ENCODE measurements at regions not wholly inside any gene's neighbourhood (a gene's known extent, or its start where the extent isn't known, plus 50 kb on each side); places are given as distances from the start of the nearest gene placed in this dataset.
"Not testable (repeated sequence)": the region's sequence is repeated elsewhere in the genome, so short reads cannot be mapped to it uniquely, and the experiment has no call there.

- H3K4me1 Mint-ChIP-seq = no peaks in the 10 kb centered on the region
- Histone ChIP-seq H3K4me1 (ENCODE audit: control insufficient read depth in 1 of 2, extremely low read depth in 1 of 2, insufficient read depth in 2 of 2, low read length in 2 of 2) (no peaks in the 10 kb centered on the region), H3K4me3 (ENCODE audit: control insufficient read depth in 1 of 2, extremely low read depth in 1 of 2, low read length in 1 of 2) (no peak overlapping the region), H3K27me3 (replicated peaks in 1 of 2; ENCODE audit: control insufficient read depth in 2 of 2, extremely low read depth in 1 of 2, insufficient read depth in 2 of 2, low read length in 1 of 2) (no peaks in the 10 kb centered on the region), H3K36me3 (ENCODE audit: control insufficient read depth in 2 of 2, extremely low read depth in 1 of 2, insufficient read depth in 1 of 2, low read length in 1 of 2) (no peaks in the 10 kb centered on the region), H3K27ac (ENCODE audit: low read length) (no peak overlapping the region), H3K9me3 (no peaks in the 10 kb centered on the region)
- no CpG with 5 or more reads among the region's 4 CpGs for WGBS (ENCODE audit: insufficient coverage)
- DNase-seq (no peak), ATAC-seq (replicated peaks in 1 of 4) (no peak)
- CTCF ChIA-PET = no interaction called here
- no peaks in the 10 kb centered on the region for H3K27me3 Mint-ChIP-seq
- H3K4me3 Mint-ChIP-seq = no peak overlapping the region
- H3K9me3 Mint-ChIP-seq = peaks cover 0 to 5% (median 0%) of the 10 kb centered on the region in 3 donors
- POLR2A ChIA-PET = no interaction called here
- no peaks in the 10 kb centered on the region for H3K36me3 Mint-ChIP-seq
- H3K27ac Mint-ChIP-seq = no peak overlapping the region
Observed at GRCh38 chr7:153072806-153073205, 313.3 kb downstream of the ACTR3B start.

- H3K27me3 ChIP-seq (replicated peaks in 1 of 2; ENCODE audit: control insufficient read depth in 2 of 2, extremely low read depth in 1 of 2, insufficient read depth in 2 of 2, low read length in 1 of 2); H3K27me3 Mint-ChIP-seq; H3K36me3 Mint-ChIP-seq; ATAC-seq (replicated peaks in 1 of 4); POLR2A ChIA-PET; H3K9me3 Mint-ChIP-seq; H3K4me1 ChIP-seq (ENCODE audit: control insufficient read depth in 1 of 2, extremely low read depth in 1 of 2, insufficient read depth in 2 of 2, low read length in 2 of 2); H3K4me3 ChIP-seq (ENCODE audit: control insufficient read depth in 1 of 2, extremely low read depth in 1 of 2, low read length in 1 of 2); H3K27ac Mint-ChIP-seq; CTCF ChIA-PET; H3K4me1 Mint-ChIP-seq; H3K36me3 ChIP-seq (ENCODE audit: control insufficient read depth in 2 of 2, extremely low read depth in 1 of 2, insufficient read depth in 1 of 2, low read length in 1 of 2); H3K9me3 ChIP-seq; H3K4me3 Mint-ChIP-seq; H3K27ac ChIP-seq (ENCODE audit: low read length); DNase-seq: not testable (repeated sequence)
- 100% methylated on average over 1 of the region's 2 CpGs for WGBS (ENCODE audit: insufficient coverage)
Observed at GRCh38 chr7:153076289-153076688, 316.7 kb downstream of the ACTR3B start.

GRCh38 chr7:153081496-153081895 is 321.9 kb downstream of the ACTR3B start:
- peaks cover 0 to 5% of the 10 kb centered on the region in 2 donors for H3K27me3 Mint-ChIP-seq

GRCh38 chr7:153084278-153084677 is 324.7 kb downstream of the ACTR3B start:
- Histone ChIP-seq H3K27me3 (replicated peaks in 1 of 2; ENCODE audit: control insufficient read depth in 2 of 2, extremely low read depth in 1 of 2, insufficient read depth in 2 of 2, low read length in 1 of 2) (peaks cover 0 to 5% of the 10 kb centered on the region in 2 experiments), H3K36me3 (ENCODE audit: control insufficient read depth in 2 of 2, extremely low read depth in 1 of 2, insufficient read depth in 1 of 2, low read length in 1 of 2) (no peaks in the 10 kb centered on the region), H3K9me3 (no peaks in the 10 kb centered on the region), H3K4me1 (ENCODE audit: control insufficient read depth in 1 of 2, extremely low read depth in 1 of 2, insufficient read depth in 2 of 2, low read length in 2 of 2) (no peaks in the 10 kb centered on the region), H3K27ac (ENCODE audit: low read length) (no peak overlapping the region), H3K4me3 (ENCODE audit: control insufficient read depth in 1 of 2, extremely low read depth in 1 of 2, low read length in 1 of 2) (no peak overlapping the region)
- Mint-ChIP-seq H3K4me1 (no peaks in the 10 kb centered on the region), H3K4me3 (no peak overlapping the region), H3K27me3 (peaks cover 0 to 5% of the 10 kb centered on the region in 2 donors), H3K36me3 (no peaks in the 10 kb centered on the region), H3K27ac (no peak overlapping the region), H3K9me3 (no peaks in the 10 kb centered on the region)
- ATAC-seq (replicated peaks in 1 of 4) (no peak), DNase-seq (no peak)
- ChIA-PET CTCF (no interaction called here), POLR2A (no interaction called here)
- WGBS (ENCODE audit: insufficient coverage) = 86% methylated on average over 6 of the region's 6 CpGs

More at GRCh38 chr7:153081496-153081895, 321.9 kb downstream of the ACTR3B start:
- no peak for DNase-seq
- no peak overlapping the region for H3K27ac ChIP-seq (ENCODE audit: low read length)
- Mint-ChIP-seq H3K27ac (no peak overlapping the region), H3K4me3 (no peak overlapping the region), H3K9me3 (peaks cover 0 to 5% (median 0%) of the 10 kb centered on the region in 3 donors), H3K36me3 (no peaks in the 10 kb centered on the region), H3K4me1 (no peaks in the 10 kb centered on the region)
- H3K4me1 ChIP-seq (ENCODE audit: control insufficient read depth in 1 of 2, extremely low read depth in 1 of 2, insufficient read depth in 2 of 2, low read length in 2 of 2) = no peaks in the 10 kb centered on the region
- no peaks in the 10 kb centered on the region for H3K9me3 ChIP-seq
- ATAC-seq (replicated peaks in 1 of 4) = no peak
- ChIA-PET POLR2A (no interaction called here), CTCF (no interaction called here)
- 95% methylated on average over 5 of the region's 8 CpGs for WGBS (ENCODE audit: insufficient coverage)
- H3K36me3 ChIP-seq (ENCODE audit: control insufficient read depth in 2 of 2, extremely low read depth in 1 of 2, insufficient read depth in 1 of 2, low read length in 1 of 2) = no peaks in the 10 kb centered on the region
- no peak overlapping the region for H3K4me3 ChIP-seq (ENCODE audit: control insufficient read depth in 1 of 2, extremely low read depth in 1 of 2, low read length in 1 of 2)
- H3K27me3 ChIP-seq (replicated peaks in 1 of 2; ENCODE audit: control insufficient read depth in 2 of 2, extremely low read depth in 1 of 2, insufficient read depth in 2 of 2, low read length in 1 of 2) = no peaks in the 10 kb centered on the region

GRCh38 chr7:153087498-153087897 is 327.9 kb downstream of the ACTR3B start:
- Histone ChIP-seq H3K36me3 (ENCODE audit: control insufficient read depth in 2 of 2, extremely low read depth in 1 of 2, insufficient read depth in 1 of 2, low read length in 1 of 2) (no peaks in the 10 kb centered on the region), H3K9me3 (no peaks in the 10 kb centered on the region), H3K4me1 (ENCODE audit: control insufficient read depth in 1 of 2, extremely low read depth in 1 of 2, insufficient read depth in 2 of 2, low read length in 2 of 2) (no peaks in the 10 kb centered on the region), H3K27ac (ENCODE audit: low read length) (no peak overlapping the region), H3K4me3 (ENCODE audit: control insufficient read depth in 1 of 2, extremely low read depth in 1 of 2, low read length in 1 of 2) (no peak overlapping the region), H3K27me3 (replicated peaks in 1 of 2; ENCODE audit: control insufficient read depth in 2 of 2, extremely low read depth in 1 of 2, insufficient read depth in 2 of 2, low read length in 1 of 2) (peaks cover 0 to 10% of the 10 kb centered on the region in 2 experiments)
- WGBS (ENCODE audit: insufficient coverage) = 100% methylated on average over 2 of the region's 4 CpGs
- ChIA-PET POLR2A (no interaction called here), CTCF (no interaction called here)
- peaks cover 0 to 3% (median 0%) of the 10 kb centered on the region in 3 donors for H3K9me3 Mint-ChIP-seq
- no peaks in the 10 kb centered on the region for H3K4me1 Mint-ChIP-seq
- DNase-seq (no peak), ATAC-seq (replicated peaks in 1 of 4) (no peak)
- peaks cover 0 to 5% of the 10 kb centered on the region in 2 donors for H3K27me3 Mint-ChIP-seq
- no peak overlapping the region for H3K27ac Mint-ChIP-seq
- H3K36me3 Mint-ChIP-seq = no peaks in the 10 kb centered on the region
- no peak overlapping the region for H3K4me3 Mint-ChIP-seq

- Histone ChIP-seq H3K9me3 (no peaks in the 10 kb centered on the region), H3K4me1 (ENCODE audit: control insufficient read depth in 1 of 2, extremely low read depth in 1 of 2, insufficient read depth in 2 of 2, low read length in 2 of 2) (no peaks in the 10 kb centered on the region), H3K27me3 (replicated peaks in 1 of 2; ENCODE audit: control insufficient read depth in 2 of 2, extremely low read depth in 1 of 2, insufficient read depth in 2 of 2, low read length in 1 of 2) (peaks cover 0 to 10% of the 10 kb centered on the region in 2 experiments), H3K4me3 (ENCODE audit: control insufficient read depth in 1 of 2, extremely low read depth in 1 of 2, low read length in 1 of 2) (no peak overlapping the region), H3K36me3 (ENCODE audit: control insufficient read depth in 2 of 2, extremely low read depth in 1 of 2, insufficient read depth in 1 of 2, low read length in 1 of 2) (no peaks in the 10 kb centered on the region), H3K27ac (ENCODE audit: low read length) (no peak overlapping the region)
- ATAC-seq (replicated peaks in 1 of 4) = no peak
- CTCF ChIA-PET = no interaction called here
- POLR2A ChIA-PET = no interaction called here
- Mint-ChIP-seq H3K27me3 (peaks cover 0 to 5% of the 10 kb centered on the region in 2 donors), H3K4me3 (no peak overlapping the region), H3K36me3 (no peaks in the 10 kb centered on the region), H3K27ac (no peak overlapping the region), H3K9me3 (peaks cover 0 to 3% (median 0%) of the 10 kb centered on the region in 3 donors), H3K4me1 (no peaks in the 10 kb centered on the region)
- no peak for DNase-seq
- WGBS (ENCODE audit: insufficient coverage) = 57% methylated on average over 5 of the region's 5 CpGs
Observed at GRCh38 chr7:153088601-153089000, 329.0 kb downstream of the ACTR3B start.

GRCh38 chr7:153090209-153090608 is 330.7 kb downstream of the ACTR3B start:
- no peaks in the 10 kb centered on the region for H3K4me1 ChIP-seq (ENCODE audit: control insufficient read depth in 1 of 2, extremely low read depth in 1 of 2, insufficient read depth in 2 of 2, low read length in 2 of 2)
- Mint-ChIP-seq H3K36me3 (no peaks in the 10 kb centered on the region), H3K9me3 (peaks cover 7 to 11% (median 7%) of the 10 kb centered on the region in 3 donors), H3K27ac (no peak overlapping the region), H3K4me1 (no peaks in the 10 kb centered on the region), H3K4me3 (no peak overlapping the region), H3K27me3 (peaks cover 0 to 5% of the 10 kb centered on the region in 2 donors)
- DNase-seq (no peak), ATAC-seq (replicated peaks in 1 of 4) (no peak)
- H3K9me3 ChIP-seq = no peaks in the 10 kb centered on the region
- WGBS (ENCODE audit: insufficient coverage) = 100% methylated on average over 2 of the region's 3 CpGs
- H3K36me3 ChIP-seq (ENCODE audit: control insufficient read depth in 2 of 2, extremely low read depth in 1 of 2, insufficient read depth in 1 of 2, low read length in 1 of 2) = no peaks in the 10 kb centered on the region
- H3K4me3 ChIP-seq (ENCODE audit: control insufficient read depth in 1 of 2, extremely low read depth in 1 of 2, low read length in 1 of 2) = no peak overlapping the region
- no peak overlapping the region for H3K27ac ChIP-seq (ENCODE audit: low read length)
- peaks cover 0 to 10% of the 10 kb centered on the region in 2 experiments for H3K27me3 ChIP-seq (replicated peaks in 1 of 2; ENCODE audit: control insufficient read depth in 2 of 2, extremely low read depth in 1 of 2, insufficient read depth in 2 of 2, low read length in 1 of 2)
- POLR2A ChIA-PET = no interaction called here
- CTCF ChIA-PET = no interaction called here

Measured in T-cell (primary cell).